Activated naive CD4-positive, alpha-beta T cell treated with anti-CD3 and anti-CD28 coated beads, Interleukin-2, amount 10 ng/mL, durations not matched to agents 7 days and 5 days (primary cell): ENCODE measurements at regions not wholly inside any gene's neighbourhood (a gene's known extent, or its start where the extent isn't known, plus 50 kb on each side); places are given as distances from the start of the nearest gene placed in this dataset.
"Not testable (repeated sequence)": the region's sequence is repeated elsewhere in the genome, so short reads cannot be mapped to it uniquely, and the experiment has no call there.

Source experiments
- CTCF ChIA-PET: fragments of 350-600 bp; sonication (Branson Sonifier 250); formaldehyde crosslinking; loops from one replicate; lab custom pipeline; 2021; ENCODE audit warnings: antibody characterized with exemption; lab: Charles Lee
- DNase-seq: peaks from one replicate; pipeline ENCODE4 v3.0.0-alpha.2; 2020
- H3K27ac Mint-ChIP-seq: one replicate; pipeline ENCODE4 v1.8.0; 2021; ENCODE audit warnings: mild to moderate bottlenecking, moderate library complexity, mixed read lengths
- H3K27me3 Mint-ChIP-seq: one replicate; pipeline ENCODE4 v1.8.0; 2021; ENCODE audit warnings: mild to moderate bottlenecking, mixed read lengths
- H3K36me3 Mint-ChIP-seq: one replicate; pipeline ENCODE4 v1.8.0; 2021; ENCODE audit warnings: mixed read lengths
- H3K4me1 Mint-ChIP-seq: one replicate; pipeline ENCODE4 v1.8.0; 2021; ENCODE audit warnings: mixed read lengths
- H3K4me3 Mint-ChIP-seq: one replicate; pipeline ENCODE4 v1.8.0; 2021; ENCODE audit warnings: mild to moderate bottlenecking, moderate library complexity, mixed read lengths
- H3K9me3 Mint-ChIP-seq: one replicate; pipeline ENCODE4 v1.8.0; 2021; ENCODE audit warnings: mixed read lengths

DNA sequence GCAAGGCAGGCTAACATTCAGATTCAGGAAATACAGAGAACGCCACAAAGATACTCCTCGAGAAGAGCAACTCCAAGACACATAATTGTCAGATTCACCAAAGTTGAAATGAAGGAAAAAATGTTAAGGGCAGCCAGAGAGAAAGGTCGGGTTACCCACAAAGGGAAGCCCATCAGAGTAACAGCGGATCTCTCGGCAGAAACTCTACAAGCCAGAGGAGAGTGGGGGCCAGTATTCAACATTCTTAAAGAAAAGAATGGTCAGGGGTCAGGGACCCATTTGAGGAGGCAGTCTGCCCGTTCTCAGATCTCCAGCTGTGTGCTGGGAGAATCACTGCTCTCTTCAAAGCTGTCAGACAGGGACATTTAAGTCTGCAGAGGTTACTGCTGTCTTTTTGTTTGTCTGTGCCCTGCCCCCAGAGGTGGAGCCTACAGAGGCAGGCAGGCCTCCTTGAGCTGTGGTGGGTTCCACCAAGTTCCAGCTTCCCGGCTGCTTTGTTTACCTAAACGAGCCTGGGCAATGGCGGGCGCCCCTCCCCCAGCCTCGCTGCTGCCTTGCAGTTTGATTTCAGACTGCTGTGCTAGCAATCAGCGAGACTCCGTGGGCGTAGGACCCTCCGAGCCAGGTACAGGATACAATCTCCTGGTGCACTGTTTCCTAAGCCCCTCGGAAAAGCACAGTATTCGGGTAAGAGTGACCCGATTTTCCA is 526.5 kb upstream of the PPP2R3A start:
- H3K4me3 Mint-ChIP-seq, H3K36me3 Mint-ChIP-seq, H3K9me3 Mint-ChIP-seq, DNase-seq, H3K27ac Mint-ChIP-seq, H3K4me1 Mint-ChIP-seq, CTCF ChIA-PET, H3K27me3 Mint-ChIP-seq: not testable (repeated sequence)

DNA sequence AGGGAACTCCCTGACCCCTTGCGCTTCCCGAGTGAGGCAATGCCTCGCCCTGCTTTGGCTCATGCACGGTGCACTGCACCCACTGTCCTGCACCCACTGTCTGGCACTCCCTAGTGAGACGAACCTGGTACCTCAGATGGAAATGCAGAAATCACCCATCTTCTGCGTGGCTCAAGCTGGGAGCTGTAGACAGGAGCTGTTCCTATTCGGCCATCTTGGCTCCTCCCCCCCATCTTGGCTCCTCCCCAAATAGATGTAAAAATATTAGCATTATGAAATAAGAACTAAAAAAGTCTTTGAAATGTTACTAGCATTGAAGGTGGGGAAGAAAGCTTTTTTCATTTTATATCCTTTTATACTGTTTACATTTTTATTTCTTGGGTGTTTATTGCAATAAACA is 525.9 kb upstream of the PPP2R3A start:
- H3K4me1 Mint-ChIP-seq, H3K27me3 Mint-ChIP-seq, CTCF ChIA-PET, H3K36me3 Mint-ChIP-seq, H3K4me3 Mint-ChIP-seq, H3K9me3 Mint-ChIP-seq, H3K27ac Mint-ChIP-seq, DNase-seq: not testable (repeated sequence)

DNA sequence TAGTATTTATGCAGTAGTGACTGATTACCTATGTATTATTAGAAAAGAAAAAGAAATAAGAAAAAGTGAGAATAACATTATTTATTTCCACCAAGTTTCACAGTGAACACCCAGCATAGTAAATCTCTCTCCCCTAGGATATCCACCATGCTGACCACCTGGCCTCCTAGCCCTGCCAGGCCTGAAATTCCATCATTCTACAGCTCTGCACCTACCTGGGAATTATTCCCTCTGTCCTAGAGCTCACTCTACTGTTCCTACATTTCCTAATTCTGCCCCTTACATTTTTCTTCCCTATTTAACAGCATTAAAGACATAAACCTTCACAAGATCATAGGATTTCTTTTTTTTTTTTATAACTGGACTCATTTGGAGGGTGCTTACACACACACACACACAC is 525.3 kb upstream of the PPP2R3A start:
- H3K4me1 Mint-ChIP-seq: no peaks in the 10 kb centered on the region
- CTCF ChIA-PET: no interaction called here
- H3K36me3 Mint-ChIP-seq: no peaks in the 10 kb centered on the region
- peaks cover 2% of the 10 kb centered on the region for H3K9me3 Mint-ChIP-seq
- DNase-seq: no peak
- H3K27me3 Mint-ChIP-seq: no peaks in the 10 kb centered on the region
- no peak overlapping the region for H3K4me3 Mint-ChIP-seq
- no peak overlapping the region for H3K27ac Mint-ChIP-seq

DNA sequence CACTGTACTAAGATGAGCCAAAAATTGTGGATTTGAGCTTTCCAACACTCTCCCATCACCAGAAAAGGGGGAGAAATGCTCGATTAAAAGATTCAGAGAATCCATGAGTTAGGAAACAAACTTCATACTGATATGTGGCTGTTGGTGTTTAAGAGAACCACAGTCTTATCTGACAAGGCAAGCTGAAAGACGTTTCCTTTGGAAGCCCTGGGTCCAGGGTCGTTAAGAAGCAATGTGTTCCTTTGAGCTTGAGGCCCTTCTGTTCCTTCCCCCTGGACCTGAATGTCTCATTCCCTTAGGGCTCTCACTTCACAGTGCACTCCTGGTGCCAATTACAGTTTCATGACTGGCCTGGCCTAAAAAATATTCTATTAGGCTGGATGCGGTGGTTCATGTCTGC is 524.8 kb upstream of the PPP2R3A start:
- H3K27me3 Mint-ChIP-seq: no peaks in the 10 kb centered on the region
- no peak overlapping the region for H3K27ac Mint-ChIP-seq
- CTCF ChIA-PET: no interaction called here
- no peak for DNase-seq
- H3K9me3 Mint-ChIP-seq: peaks cover 2% of the 10 kb centered on the region
- no peak overlapping the region for H3K4me3 Mint-ChIP-seq
- no peaks in the 10 kb centered on the region for H3K36me3 Mint-ChIP-seq
- no peaks in the 10 kb centered on the region for H3K4me1 Mint-ChIP-seq

DNA sequence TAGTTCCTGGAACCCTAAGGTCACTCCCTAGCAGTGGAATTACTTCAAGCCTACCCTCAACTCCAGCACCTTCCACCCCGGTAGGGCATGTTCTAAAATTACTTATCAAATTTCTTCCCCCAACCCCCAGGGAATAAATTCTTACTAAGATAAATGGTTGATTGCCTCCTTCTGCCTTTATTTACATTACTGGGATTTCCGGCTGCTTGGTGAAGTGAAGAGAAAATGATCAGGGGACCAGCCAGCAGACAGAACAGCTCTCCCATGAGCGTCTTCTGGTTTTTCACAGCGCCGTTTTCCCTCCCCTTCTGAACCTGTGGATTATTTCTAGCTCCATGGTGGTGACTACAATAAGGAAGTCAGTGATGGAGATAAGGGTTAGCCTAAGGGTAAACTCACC is 521.5 kb upstream of the PPP2R3A start:
- Mint-ChIP-seq H3K36me3 (no peaks in the 10 kb centered on the region), H3K4me1 (no peaks in the 10 kb centered on the region), H3K4me3 (no peak overlapping the region), H3K27me3 (no peaks in the 10 kb centered on the region), H3K27ac (no peak overlapping the region), H3K9me3 (no peaks in the 10 kb centered on the region)
- CTCF ChIA-PET: no interaction called here
- DNase-seq: no peak

DNA sequence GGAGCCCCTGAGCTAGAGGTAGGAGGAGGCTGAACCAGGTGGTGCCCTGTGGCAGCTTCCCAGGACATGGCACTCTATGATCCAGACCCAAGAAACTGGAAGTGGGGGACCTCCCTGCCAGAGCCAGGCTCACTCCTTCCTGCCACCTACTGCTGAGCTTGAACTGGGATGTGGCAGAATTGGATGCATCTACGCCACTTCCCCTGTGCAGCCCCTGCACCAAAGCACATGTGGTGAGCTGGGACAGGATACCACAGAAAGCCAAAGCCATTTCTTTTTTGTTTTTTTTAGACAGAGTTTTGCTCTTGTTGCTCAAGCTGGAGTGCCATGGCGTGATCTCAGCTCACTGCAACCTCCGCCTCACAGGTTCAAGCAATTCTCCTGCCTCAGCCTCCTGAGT is 518.0 kb upstream of the PPP2R3A start:
- H3K4me3 Mint-ChIP-seq: no peak overlapping the region
- H3K27ac Mint-ChIP-seq: no peak overlapping the region
- no peaks in the 10 kb centered on the region for H3K9me3 Mint-ChIP-seq
- no peaks in the 10 kb centered on the region for H3K36me3 Mint-ChIP-seq
- no peak for DNase-seq
- no peaks in the 10 kb centered on the region for H3K4me1 Mint-ChIP-seq
- H3K27me3 Mint-ChIP-seq: no peaks in the 10 kb centered on the region
- CTCF ChIA-PET: no interaction called here

DNA sequence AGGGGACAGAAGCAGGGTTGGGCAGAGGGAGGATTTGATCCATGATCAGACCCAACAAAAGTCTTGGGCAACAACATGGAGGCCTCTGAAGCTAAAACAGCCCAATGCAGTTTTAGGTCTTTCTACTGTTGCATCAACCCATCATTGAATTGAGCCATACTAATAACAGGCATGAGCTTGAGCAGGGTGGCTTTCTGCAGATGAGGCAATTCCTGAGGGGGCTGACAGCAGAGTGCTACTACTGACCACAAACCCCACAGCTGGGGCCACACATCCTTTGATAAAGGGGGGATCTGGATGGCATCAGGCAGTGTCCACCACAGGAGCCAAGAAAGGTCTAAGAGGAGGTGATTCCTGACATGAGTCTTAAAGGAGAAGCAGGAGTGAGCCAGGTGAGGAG is 517.0 kb upstream of the PPP2R3A start:
- CTCF ChIA-PET: no interaction called here
- Mint-ChIP-seq H3K9me3 (no peaks in the 10 kb centered on the region), H3K36me3 (no peaks in the 10 kb centered on the region), H3K27me3 (no peaks in the 10 kb centered on the region), H3K4me1 (no peaks in the 10 kb centered on the region), H3K4me3 (no peak overlapping the region), H3K27ac (no peak overlapping the region)
- no peak for DNase-seq

DNA sequence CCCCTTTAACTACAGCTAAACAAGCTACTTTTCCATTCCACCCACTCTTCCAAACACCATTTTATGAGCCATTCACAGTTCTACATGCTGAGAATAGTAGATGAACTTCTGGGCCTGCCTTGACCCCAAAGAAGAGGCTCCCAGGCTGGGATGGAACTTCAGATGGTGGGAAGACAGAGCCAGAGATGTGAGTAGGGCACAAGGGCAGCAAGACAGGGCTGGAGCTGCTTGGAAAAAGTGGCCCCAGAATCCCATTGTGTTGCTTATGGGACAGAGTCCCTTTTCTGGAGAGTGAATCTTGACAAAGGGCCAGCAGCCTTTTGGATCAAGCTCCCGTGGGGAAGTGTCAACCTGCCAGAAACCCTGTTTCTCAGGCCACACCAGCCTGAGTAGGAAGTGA is 516.5 kb upstream of the PPP2R3A start:
- Mint-ChIP-seq H3K4me1 (no peaks in the 10 kb centered on the region), H3K4me3 (no peak overlapping the region), H3K36me3 (no peaks in the 10 kb centered on the region), H3K27ac (no peak overlapping the region), H3K9me3 (no peaks in the 10 kb centered on the region), H3K27me3 (no peaks in the 10 kb centered on the region)
- CTCF ChIA-PET: no interaction called here
- DNase-seq: no peak

DNA sequence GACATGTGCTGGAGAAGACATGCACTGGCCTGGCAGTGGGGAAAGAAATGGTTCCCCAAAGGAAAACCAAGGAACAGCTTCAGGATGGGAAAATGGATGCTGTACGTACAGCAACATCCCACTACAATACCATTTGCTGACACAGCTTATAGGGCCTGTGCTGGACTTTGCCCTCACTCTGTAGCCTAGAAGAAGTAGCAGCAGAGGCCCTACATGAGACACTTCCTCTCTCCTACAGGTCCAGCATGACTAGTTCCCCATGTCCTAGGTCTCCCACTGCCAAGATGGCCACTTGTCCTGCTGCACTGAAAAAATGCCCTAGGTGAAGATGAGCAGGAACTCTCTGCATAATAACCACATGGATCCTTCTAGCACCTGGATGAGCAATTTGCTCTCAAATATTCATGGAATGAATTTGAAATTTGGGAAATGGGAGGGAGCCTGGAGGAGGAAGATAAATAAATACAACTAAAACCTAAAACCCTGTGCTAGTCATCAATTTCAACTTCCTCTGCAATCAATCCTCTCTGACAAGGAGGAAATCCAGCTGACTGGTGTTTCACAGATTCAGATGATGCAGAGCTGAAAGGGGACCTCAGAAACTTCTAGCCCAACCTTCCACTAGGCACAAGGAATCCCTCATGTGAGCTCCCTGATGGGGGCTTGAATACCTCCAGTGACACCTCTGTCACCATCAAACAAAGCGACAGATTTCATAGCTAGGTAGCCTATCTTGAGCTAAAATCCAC is 514.3 kb upstream of the PPP2R3A start:
- no peak for DNase-seq
- H3K27me3 Mint-ChIP-seq: no peaks in the 10 kb centered on the region
- no peak overlapping the region for H3K4me3 Mint-ChIP-seq
- H3K4me1 Mint-ChIP-seq: no peaks in the 10 kb centered on the region
- CTCF ChIA-PET: no interaction called here
- H3K9me3 Mint-ChIP-seq: no peaks in the 10 kb centered on the region
- no peaks in the 10 kb centered on the region for H3K36me3 Mint-ChIP-seq
- no peak overlapping the region for H3K27ac Mint-ChIP-seq

DNA sequence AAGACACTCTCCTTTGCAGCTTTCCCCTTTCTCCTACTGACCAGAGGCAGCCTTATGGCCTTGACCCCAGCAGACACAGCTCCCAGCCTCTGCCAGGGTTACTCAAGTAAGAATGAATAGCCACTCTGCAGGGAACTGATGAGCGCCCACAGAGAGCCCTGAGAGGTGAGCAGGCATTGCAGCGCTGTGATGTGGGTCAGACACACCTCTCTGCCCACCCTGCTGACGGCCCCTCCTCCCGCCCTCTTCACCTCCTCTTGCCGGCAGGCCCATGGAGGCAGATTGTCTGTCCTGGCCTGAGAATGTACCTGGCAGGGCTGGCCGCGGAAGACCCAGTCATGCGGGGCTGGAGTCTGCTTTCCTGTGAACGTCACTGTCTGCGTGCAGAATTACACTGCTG is 512.6 kb upstream of the PPP2R3A start:
- Mint-ChIP-seq H3K9me3 (no peaks in the 10 kb centered on the region), H3K27me3 (no peaks in the 10 kb centered on the region), H3K36me3 (no peaks in the 10 kb centered on the region), H3K27ac (no peak overlapping the region), H3K4me1 (no peaks in the 10 kb centered on the region), H3K4me3 (no peak overlapping the region)
- CTCF ChIA-PET: no interaction called here
- DNase-seq: no peak

DNA sequence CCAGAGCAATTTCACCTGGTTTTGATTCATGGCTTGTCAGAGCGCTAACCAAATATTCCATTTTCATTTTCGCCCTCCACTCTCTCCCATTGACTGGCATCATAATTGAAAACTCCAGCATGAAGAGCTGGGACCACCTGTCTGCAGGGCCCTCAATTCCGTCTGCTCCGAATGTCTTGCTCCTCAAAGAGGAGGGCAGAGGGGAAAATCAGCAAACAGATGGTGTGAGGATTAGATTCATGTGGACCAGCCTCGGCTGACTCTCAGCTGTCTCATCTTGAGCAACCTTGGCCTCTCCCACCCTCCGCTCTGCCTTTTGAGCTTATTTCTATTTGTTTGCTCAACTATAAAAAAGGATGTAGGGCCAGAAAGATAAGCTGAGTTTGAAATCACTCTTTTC is 512.2 kb upstream of the PPP2R3A start:
- Mint-ChIP-seq H3K27me3 (no peaks in the 10 kb centered on the region), H3K9me3 (no peaks in the 10 kb centered on the region), H3K4me1 (no peaks in the 10 kb centered on the region), H3K4me3 (no peak overlapping the region), H3K36me3 (no peaks in the 10 kb centered on the region), H3K27ac (no peak overlapping the region)
- CTCF ChIA-PET: no interaction called here
- DNase-seq: no peak

DNA sequence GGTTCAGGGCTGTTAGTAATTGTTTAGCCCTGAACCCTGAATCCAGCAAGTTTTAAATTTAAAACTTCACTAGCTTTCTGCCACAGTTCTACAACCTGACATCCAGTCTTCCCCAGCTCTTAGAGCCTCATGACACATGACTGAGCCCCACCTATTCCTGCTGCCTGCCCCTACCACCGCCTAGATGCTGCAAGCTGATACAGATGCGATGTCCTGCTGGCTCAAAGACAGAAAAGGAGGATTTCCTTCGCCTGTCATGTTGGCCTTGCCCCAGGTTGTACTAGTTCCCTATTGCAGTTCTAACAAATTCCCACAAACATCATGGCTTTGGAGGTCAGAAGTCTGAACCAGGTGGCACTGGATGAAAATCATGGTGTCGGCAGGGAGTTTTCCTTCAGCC is 510.6 kb upstream of the PPP2R3A start:
- H3K9me3 Mint-ChIP-seq: no peaks in the 10 kb centered on the region
- no peaks in the 10 kb centered on the region for H3K36me3 Mint-ChIP-seq
- DNase-seq: no peak
- no peak overlapping the region for H3K27ac Mint-ChIP-seq
- H3K4me3 Mint-ChIP-seq: no peak overlapping the region
- no peaks in the 10 kb centered on the region for H3K27me3 Mint-ChIP-seq
- CTCF ChIA-PET: no interaction called here
- no peaks in the 10 kb centered on the region for H3K4me1 Mint-ChIP-seq

DNA sequence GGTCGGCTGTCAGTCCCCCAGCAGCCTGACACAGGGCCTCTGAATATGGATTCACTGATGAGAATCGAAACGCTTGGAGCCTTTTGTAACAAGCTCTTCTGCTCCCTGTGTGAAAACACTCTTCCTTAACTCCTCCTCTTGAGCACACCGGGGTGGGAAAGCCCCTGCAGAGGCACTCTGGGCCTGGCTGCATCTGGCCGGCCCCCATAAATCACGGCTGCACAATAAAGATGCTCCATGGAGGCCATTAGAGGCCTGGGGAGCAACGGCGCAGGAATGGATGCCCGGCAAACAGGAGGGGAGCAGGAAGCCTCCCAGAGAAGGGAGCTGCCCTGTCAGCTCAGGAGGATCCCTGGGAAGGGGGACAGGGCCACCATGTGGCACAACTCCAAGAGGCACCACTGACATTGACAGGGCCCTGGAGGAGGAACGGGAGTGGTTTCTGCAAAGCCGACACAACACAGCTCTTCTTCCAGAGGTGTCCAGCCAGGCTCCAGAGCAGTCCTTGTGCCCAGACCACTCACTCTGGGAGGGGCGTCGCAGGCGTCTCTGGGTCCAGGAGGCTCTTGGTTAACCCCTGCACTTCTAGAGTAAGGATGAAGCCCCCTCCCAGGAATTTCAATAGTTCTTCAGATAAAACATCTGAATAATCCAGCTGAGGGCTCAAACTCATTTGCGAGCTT is 509.3 kb upstream of the PPP2R3A start:
- CTCF ChIA-PET: no interaction called here
- Mint-ChIP-seq H3K27ac (no peak overlapping the region), H3K36me3 (no peaks in the 10 kb centered on the region), H3K4me1 (no peaks in the 10 kb centered on the region), H3K9me3 (no peaks in the 10 kb centered on the region), H3K27me3 (no peaks in the 10 kb centered on the region), H3K4me3 (no peak overlapping the region)
- DNase-seq: no peak

DNA sequence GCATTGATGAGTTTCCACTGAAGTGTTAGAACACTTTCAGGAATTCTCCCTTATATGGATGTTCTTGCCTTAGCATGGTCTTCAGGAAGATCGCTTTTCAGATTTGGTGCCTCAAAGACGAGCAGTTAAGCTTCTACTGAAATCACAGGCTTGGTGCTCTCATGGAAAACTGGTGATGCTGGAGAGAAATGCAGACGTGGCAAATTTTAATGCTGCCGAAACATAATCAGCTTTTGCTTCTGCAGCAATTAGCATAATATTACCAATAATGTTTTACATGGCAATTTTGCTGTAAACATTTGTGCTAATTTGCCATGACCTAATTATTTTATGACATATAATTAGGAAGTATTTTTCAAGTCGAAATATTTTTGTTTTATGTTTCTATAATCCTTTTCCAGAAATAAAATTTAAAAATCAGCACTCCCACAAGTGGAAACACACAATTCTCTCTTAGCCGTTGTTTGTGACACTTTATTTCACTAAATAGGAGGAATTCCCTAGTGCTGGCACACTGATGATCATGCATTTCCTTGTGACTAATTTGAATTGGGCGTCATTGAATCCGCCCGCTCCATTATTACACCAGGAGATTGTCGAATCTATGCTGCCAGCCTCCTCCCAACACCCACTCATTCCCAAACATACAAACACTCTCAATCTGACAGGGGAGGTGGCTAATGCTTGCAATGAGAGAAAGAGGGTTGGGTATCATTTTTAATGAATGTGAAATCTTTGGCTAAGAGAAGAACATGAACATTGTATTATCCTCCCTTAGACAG is 506.8 kb upstream of the PPP2R3A start:
- DNase-seq: no peak
- no peak overlapping the region for H3K27ac Mint-ChIP-seq
- no peak overlapping the region for H3K4me3 Mint-ChIP-seq
- no peaks in the 10 kb centered on the region for H3K36me3 Mint-ChIP-seq
- CTCF ChIA-PET: no interaction called here
- no peaks in the 10 kb centered on the region for H3K9me3 Mint-ChIP-seq
- H3K4me1 Mint-ChIP-seq: no peaks in the 10 kb centered on the region
- H3K27me3 Mint-ChIP-seq: no peaks in the 10 kb centered on the region
